Mucosa of descending colon (tissue), 3 donors: ENCODE measurements at regions not wholly inside any gene's neighbourhood (a gene's known extent, or its start where the extent isn't known, plus 50 kb on each side); places are given as distances from the start of the nearest gene placed in this dataset.

Source experiments
- ATAC-seq: fragments of 200-7000 bp; cut with Tn5 transposase; one replicate; pipeline ENCODE4 v1.9.1; 2020; ENCODE audit warnings: mild to moderate bottlenecking, moderate library complexity
- DNase-seq, 3 donors: peaks; one replicate each; pipeline ENCODE4 v3.0.0-alpha.2; 2020
- H3K36me3 ChIP-seq: fragments of 200-600 bp; one replicate; pipeline ENCODE4 v1.8.0; 2021; ENCODE audit warnings: low read depth, mild to moderate bottlenecking
- H3K4me1 ChIP-seq: fragments of 200-600 bp; one replicate; pipeline ENCODE4 v1.8.0; 2021; ENCODE audit warnings: low read depth, mild to moderate bottlenecking
- H3K4me3 ChIP-seq: fragments of 200-600 bp; one replicate; pipeline ENCODE4 v1.8.0; 2021; ENCODE audit warnings: mild to moderate bottlenecking
- H3K9me3 ChIP-seq: fragments of 200-600 bp; one replicate; pipeline ENCODE4 v1.8.0; 2021; ENCODE audit warnings: mild to moderate bottlenecking
- CTCF ChIP-seq: fragments of 200-600 bp; IDR thresholded peaks from one replicate; pipeline ENCODE4 v1.8.0; 2022; ENCODE audit warnings: antibody characterized with exemption, mild to moderate bottlenecking
- intact Hi-C, 2 donors: fragments of 100-400 bp; cut with DNase I in 1 of 2; cut with micrococcal nuclease in 1 of 2; formaldehyde crosslinking; loops; one replicate each; pipeline versions ENCODE4 v1.11.0 to v1.11.1; 2022; cut with DNase I, micrococcal nuclease
- donor health status: DM: no; HTN: no; CAD: no; lungs with moderate emphysema.
- donor health status: DM: no; HTN: no; CAD: no.
- donor health status: DM: no; HTN: yes; CAD: no.

DNA sequence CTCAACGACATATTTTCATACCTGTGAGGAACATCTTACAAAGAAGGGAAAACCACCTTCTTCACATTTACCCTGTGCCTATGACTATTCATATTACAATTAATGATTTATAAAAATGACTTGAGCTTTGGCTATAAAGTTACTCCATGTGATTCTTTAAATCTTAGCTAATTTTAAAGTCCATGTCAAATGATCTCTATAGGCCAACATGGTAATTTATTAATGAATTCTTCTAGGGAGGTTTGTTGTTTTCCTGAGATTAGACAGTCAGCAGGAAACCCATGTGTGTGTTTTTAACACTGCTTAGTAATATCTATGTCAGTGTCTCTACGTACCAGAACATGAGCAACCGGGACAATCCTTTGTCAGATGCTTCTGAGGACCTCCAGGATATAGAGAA lies 307.3 kb downstream of the IPMK start:
- Histone ChIP-seq H3K36me3 (no peaks in the 10 kb centered on the region), H3K4me1 (no peaks in the 10 kb centered on the region), H3K4me3 (no peak overlapping the region), H3K9me3 (no peaks in the 10 kb centered on the region)
- ATAC-seq (no peak), DNase-seq (no peak)
- intact Hi-C loops: no loop called here
- no peak for TF ChIP-seq CTCF

GRCh38 chr10:57959318-57960006 lies 308.2 kb downstream of the IPMK start:
- Histone ChIP-seq H3K4me3 (no peak overlapping the region), H3K4me1 (no peaks in the 10 kb centered on the region), H3K36me3 (no peaks in the 10 kb centered on the region), H3K9me3 (no peaks in the 10 kb centered on the region)
- intact Hi-C loops: no loop called here
- ATAC-seq (peak; percentile 43), DNase-seq (peak in 1 of 3 donors; percentile 5)
- no peak for TF ChIP-seq CTCF

DNA sequence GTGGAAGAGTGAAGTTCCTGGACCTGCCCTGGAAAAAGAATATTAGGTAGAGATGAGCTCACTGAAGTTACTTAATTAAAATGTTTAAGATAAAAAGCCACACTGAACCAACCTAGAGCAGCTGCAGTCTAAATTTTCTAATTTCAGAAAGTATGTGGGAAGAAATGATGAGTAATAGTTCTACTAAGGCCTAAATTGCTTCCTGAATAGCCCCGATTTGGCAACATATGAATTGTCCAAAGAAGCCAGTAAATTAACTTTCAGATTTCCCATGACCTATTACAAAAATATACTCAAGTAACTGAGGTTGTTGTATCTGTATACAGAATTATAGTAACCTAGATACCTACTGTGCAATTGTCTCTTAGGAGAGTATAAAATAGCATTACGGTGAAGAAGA lies 312.6 kb downstream of the IPMK start:
- intact Hi-C loops: no loop called here
- H3K4me1 ChIP-seq: no peaks in the 10 kb centered on the region
- no peak for TF ChIP-seq CTCF
- ATAC-seq (no peak), DNase-seq (no peak)
- no peaks in the 10 kb centered on the region for H3K36me3 ChIP-seq
- H3K4me3 ChIP-seq: no peak overlapping the region
- H3K9me3 ChIP-seq: no peaks in the 10 kb centered on the region

GRCh38 chr10:57952741-57953140 lies 315.0 kb downstream of the IPMK start:
- DNase-seq: no peak
- Histone ChIP-seq H3K4me1 (no peaks in the 10 kb centered on the region), H3K36me3 (no peaks in the 10 kb centered on the region), H3K9me3 (no peaks in the 10 kb centered on the region), H3K4me3 (no peak overlapping the region)
- ATAC-seq: no peak
- intact Hi-C loops: no loop called here
- TF ChIP-seq CTCF: no peak

DNA sequence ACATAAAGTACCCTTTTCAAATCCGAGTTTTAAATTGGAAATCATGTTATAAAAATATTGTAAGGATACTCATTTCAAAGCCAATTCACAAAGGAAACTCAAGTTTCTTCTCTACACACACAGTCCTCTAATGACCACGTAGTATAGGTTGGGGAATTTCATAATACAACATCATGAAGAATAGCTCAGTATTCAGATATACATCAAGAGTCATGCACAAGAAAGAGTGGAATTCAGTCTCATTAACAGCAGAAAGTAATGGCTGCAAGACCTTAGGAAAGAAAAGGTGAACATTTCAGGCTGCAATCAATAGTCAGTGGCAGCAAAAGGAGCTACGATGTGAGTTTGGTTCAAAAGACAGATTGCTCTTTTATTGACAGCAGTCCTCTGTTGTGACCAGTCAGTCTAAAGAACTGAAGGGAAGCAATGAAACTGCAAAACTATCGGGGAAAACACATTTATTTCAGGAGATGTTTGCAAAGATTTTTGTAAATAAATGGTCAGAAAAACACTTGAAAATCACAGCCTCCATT lies 317.2 kb downstream of the IPMK start:
- intact Hi-C loops: no loop called here
- no peak overlapping the region for H3K4me3 ChIP-seq

More for the DNA sequence above, 317.2 kb downstream of the IPMK start:
- DNase-seq (no peak), ATAC-seq (no peak)
- no peak for TF ChIP-seq CTCF
- Histone ChIP-seq H3K36me3 (no peaks in the 10 kb centered on the region), H3K4me1 (no peaks in the 10 kb centered on the region), H3K9me3 (no peaks in the 10 kb centered on the region)
